GM18909 (cell line): ENCODE measurements at regions not wholly inside any gene's neighbourhood (a gene's known extent, or its start where the extent isn't known, plus 50 kb on each side); places are given as distances from the start of the nearest gene placed in this dataset.

ENCODE experiments used
- ATAC-seq: cut with Tn5 transposase; IDR thresholded peaks from one replicate; pipeline ENCODE4 v1.9.1; 2021; ENCODE audit warnings: mild to moderate bottlenecking; ENCODE audit not compliant: unreplicated experiment, poor library complexity

DNA sequence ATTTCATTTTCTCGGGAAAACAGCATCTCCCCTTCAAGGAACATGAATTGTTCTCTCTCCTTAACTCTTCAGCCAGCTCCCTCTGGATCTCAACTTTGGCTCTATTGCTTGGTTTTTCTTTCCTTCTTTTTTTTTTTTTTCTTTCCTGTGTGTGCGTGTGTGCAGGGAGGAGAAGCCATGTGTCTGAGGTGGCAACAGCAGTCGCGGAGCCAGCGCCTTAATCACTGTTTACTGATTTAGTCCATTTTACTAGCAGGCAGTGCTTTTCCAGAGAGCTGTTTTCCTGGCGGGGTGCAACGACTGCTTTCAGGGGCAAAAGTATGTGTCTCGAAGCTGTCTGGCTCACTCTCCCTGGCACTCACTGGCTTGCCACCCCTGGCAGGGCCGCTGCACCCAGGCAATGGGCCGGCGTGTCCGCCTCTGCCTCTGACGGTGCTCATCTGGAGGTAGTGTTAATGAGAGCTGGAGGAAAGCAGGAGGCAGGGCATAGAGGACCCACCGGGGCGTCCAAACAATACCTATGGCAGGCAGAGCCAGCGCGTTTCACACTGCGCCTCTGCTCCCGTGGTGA is 835.4 kb upstream of the NR2F2 start:
- no peak for ATAC-seq

DNA sequence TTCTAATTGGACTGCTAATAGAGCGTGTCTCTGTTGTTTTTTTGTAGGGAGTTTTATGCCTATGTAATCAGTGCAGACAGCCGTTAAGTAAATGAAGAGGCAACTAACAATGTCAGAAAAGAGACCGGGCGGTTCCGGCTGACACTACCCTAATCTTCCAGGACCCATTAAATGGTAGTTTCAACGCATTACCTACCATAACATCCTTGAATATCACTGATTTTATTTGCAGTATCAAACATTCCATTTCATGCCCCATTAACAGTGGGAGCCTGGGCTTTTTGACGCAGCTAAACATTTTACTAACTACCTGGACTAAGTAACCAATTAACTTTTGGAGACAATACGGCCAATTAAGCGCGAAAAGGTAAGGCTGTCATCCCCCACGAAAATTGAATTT is 832.9 kb upstream of the NR2F2 start:
- ATAC-seq = no peak

DNA sequence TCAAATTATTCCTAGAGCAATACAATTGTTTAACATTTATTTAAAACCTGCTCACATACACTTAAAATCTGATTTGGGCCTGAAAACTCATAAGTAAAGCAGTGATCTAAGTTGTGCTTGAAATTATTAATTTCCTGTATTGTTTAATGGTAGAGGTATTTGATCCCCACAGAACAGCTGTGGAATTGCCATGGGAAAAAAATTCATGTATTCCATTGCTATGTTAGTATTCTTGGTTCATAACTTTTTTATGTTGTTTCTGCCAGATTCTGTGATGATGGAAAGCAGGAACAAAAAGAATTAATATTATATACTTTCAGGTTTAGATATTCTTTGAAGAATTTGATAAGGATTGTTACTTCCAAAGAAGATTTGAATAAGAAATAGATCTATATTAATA is 831.5 kb upstream of the NR2F2 start:
- no peak for ATAC-seq

DNA sequence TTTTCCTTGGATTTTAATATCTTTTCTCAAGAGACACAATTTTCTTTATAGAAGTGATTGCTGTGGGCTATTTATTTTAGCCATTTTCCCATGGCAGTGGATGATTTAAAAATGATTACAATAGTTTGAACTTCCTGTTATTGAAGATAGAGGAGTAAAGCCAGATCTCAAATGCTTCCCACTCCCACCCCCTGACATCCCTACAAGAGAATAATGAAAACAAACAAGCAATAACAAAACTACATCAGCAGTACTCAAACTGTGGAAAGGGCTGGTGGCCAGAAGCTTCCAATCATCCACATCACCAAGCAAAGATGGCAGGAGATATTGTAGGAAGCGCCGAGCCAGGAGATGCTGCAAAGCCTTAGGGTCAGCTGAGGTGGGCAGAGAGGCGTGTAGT is 831.1 kb upstream of the NR2F2 start:
- no peak for ATAC-seq

DNA sequence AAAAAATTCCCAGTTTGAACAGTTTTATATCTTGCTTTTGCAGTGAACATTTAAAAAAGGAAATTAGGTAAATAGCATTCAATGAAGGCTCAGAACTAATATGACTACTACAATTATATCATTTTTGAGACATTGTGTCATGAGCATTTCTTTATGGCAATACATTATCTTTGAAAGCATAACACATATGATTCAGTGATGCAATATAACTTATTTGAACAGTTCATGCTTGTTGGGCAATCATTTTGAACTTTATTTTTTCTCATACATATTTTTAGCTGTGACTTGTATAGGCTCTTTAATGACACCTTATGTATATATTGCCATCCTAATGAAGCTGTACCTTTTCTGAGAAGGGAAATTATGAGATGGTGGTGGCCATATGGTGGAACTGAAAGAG is 828.6 kb upstream of the NR2F2 start:
- ATAC-seq = no peak

DNA sequence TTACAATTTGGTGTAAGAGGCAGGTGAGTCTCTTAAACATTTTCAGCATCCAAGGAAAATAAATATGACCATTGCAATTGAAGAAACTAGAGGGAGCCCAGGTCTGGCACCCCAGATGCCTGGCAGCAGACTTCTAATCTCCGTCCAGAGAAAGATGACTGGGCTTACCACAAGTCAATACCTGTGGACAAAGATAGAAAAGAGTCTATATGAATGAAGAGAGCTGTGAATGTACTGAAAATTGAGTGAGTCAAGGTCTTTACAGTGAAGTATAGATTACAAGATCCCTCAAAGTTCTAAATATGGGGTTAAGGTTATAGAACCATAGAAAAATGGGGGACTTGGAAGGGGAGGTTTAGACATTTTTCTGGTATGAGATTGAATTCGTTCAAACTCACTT is 827.4 kb upstream of the NR2F2 start:
- no peak for ATAC-seq

DNA sequence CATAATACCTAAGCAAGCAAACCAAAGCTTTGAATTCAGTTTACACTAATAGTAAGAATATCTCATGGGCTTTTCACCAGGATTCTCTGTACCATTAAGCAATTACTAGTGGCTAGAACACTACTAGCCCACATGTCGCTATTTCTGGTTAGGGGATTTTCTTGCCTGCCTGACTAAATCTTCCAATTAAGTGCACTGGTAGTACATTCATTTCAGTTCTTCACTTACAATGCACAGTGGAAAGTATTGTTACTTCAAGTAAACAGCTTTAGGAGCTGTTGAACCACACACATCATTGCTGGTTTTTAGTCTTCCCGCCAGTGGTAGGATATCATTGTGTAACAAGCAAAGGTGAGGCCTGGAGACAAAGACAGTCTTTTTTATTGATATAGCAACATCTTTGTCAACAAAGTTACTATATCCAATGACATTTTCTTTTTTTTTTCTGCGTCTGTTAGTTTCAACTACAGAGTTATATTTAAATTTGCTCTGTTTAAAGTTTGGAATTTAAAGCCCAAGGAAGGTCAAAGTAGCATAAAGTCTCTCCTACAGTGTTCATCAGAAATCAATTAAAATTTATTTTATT is 826.8 kb upstream of the NR2F2 start:
- ATAC-seq = no peak

DNA sequence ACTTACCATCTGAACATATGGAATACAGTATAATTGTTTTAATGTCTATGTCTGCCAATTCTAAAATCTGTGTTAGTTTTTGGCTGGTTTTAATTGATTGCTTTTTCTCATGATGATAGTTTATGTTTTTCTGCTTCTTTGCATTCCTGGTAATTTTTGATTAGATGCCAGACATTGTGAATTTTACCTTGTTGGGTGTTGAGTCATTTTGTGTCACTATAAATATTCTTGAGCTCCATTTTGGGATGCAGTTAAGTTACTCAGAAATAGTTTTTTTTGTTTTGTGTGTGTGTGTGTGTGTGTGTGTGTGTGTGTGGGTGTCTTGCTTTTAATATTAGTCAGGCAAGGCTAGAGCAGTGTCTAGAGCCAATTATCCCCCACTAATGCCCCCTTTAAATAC is 818.8 kb upstream of the NR2F2 start:
- ATAC-seq = no peak

DNA sequence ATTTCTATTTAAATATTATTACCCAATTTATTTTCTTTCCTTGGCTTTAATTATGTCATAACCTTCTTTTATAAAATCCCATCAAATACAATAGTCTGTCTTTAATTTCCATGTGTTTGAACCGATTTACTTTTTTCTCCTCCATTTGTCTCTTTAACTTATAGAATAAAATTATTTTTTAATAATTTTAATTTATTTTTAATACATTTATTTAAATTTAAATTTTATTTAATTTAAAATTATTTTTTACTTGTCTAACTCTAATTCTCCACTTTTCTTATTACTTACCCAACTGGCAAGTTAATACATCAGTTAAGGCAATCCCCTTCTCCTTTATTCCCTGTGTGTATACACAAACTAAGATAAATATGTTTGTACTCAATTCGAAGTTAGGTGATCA is 817.6 kb upstream of the NR2F2 start:
- no peak for ATAC-seq

DNA sequence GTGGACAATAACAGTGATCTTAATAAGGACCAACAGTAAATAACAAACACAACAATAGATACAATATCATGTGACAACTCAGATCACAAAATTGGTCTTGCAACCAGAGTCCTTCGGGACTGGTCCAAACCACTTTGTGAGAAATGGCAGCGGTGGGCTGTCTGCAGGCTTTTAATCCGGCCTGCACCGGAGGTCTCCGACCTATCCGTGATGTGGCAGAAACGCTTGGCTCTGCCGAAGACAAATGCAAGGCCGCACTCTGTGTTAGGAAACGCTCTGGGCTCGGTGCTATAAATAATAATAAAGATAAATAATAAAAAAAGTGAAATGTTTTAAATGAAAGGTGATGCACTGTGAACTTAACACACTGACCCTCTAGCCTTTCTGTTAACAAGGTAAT is 810.6 kb upstream of the NR2F2 start:
- ATAC-seq = no peak

DNA sequence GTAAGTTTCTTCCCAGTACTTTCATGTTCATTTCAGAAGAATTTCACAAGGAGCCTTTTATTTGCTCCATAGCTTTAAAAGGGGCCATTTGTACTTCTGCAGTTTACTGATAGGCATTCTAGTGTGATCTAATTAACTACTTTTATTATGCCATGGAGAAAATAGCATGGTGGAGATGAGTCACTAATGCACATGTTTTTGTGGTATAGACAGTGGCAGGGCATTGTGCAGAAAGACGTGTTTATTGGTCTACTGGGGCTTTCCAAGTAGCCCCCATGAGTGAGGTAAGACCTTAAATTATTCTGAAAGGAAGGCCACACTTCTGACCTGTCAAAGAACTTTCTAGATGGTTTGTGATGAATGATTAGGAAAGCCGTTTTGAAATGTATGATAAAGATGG is 810.0 kb upstream of the NR2F2 start:
- no peak for ATAC-seq

DNA sequence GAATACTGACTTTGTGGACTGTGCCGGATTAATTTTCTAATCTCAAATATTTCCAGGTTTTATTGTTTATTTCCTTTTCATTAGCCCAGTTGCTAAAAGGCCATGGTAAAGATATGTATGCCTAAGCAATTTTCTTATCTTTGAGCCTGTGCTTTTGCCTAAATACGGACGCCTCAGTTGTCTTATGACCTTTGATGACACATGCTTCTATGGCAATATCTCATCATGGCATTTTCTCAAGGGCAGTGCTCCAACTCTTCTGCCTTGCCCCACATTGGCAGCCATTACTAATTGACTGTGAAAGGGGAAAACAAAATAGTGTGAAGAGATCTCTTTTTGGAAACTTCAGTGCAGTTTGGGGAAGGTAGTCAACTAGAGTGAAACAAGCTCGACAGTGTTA is 809.6 kb upstream of the NR2F2 start:
- no peak for ATAC-seq

DNA sequence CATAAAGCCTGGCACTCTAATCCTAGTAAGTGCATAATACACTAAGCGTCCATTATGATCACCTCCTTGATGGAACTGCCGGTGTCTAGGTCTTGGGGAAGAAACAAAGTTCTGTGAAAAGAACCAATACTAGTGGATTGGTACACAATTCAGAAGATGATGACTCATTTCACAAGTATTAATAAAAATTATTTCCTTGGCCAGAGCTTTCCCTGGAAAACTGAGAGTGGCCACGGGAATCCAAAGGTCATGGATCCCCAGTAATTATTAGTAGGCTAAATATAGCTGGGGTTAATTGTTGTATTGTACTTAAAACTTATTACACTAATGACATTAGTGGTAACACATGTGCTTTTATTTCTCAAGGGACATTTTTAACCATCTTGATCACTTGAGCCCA is 808.0 kb upstream of the NR2F2 start:
- no peak for ATAC-seq

DNA sequence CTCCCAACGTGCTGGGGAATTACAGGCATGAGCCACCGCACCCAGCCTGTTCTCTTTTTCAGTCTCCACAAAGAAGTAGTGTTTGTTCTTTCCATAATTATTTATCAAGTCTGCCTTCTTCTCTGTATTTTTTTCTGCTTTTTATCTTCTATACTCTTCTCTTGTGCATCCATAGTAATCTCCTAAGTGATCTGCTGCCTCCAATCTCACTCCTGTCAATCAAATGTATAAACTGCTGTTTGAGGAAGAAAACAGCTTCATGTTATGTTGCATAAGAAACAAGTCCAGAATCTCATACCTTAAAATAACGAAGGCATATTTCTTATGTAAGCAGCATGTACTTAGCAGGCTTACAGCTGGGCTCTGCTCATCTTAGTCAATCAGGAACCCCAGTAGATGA is 801.6 kb upstream of the NR2F2 start:
- no peak for ATAC-seq

DNA sequence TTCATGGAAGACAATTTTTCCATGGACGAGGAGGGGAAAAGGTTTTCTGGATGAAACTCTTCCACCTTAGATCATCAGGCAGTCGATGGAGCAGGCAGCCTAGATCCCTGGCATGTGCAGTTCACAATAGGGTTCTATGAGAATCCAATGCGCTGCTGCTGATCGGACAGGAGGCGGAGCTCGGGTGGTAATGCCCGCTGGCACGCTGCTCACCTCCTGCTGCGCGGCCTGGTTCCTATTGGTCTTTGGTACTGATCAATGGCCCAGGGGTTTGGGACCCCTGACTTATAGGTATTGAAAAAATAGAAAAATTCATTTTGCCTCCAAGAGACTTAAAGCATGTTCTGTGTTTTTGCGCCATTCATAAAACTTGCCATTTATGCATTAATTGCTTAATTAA is 793.9 kb upstream of the NR2F2 start:
- no peak for ATAC-seq

DNA sequence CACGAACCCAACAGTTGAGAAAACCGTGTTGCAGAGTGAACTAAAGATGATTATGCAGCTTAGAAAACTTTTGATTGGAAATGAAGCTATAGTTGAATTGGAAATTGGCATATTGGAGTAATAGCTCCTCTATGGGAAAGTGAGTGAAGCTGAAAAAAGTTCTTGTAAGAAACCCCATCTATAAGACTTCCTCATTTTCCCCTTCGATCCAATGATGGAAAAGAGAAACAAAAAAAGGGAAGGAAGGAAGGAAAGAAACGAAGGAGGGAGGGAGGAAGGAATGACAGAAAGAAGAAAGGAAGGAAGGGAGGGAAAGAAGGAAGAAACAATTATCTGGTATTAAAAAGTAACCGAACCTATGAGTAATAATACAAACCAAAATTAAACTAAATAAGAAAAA is 791.8 kb upstream of the NR2F2 start:
- ATAC-seq = no peak

DNA sequence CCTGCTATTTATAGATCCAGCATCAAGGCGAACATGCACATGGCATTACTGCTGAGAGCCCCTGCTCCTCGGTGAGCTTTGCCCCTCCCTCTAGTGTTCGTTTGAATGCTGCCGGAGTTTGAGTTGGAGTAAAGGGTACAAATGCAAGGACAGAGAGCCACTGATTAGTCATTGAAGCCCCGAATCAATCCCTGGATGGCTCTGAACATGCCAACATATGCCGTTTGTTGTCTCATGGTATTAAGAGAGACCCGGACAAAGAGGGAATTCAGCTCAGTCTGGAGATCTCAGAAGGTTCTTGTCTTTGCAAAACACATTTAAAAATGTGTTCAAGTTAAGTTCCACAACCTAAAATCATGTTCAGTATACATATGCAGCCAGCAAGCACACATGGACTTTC is 789.2 kb upstream of the NR2F2 start:
- no peak for ATAC-seq

DNA sequence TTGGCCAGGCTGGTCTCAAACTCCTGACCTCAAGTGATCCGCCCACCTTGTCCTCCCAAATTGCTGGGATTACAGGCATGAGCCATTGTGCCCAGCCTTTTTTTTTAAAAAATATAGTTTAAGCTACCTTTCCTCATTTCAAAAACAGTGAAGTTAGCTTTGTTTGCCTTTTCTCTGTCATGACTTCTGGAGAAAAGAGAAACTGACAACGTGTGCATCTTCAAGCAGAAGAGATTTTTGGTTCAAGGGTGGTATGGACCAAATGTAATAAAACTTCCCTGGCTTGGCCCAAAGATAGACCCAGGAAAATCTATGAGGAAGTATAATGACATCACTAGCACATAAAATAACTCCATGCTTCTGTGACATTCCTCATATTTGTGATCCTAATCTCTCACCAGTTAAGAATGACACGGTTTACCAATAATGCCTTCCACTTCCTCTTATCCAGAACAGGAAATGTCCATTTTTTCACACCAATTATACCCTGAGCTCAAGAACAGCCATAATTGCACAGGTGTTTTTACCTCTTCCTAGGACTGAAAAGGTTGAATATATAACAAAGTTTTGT is 781.2 kb upstream of the NR2F2 start:
- ATAC-seq = no peak

DNA sequence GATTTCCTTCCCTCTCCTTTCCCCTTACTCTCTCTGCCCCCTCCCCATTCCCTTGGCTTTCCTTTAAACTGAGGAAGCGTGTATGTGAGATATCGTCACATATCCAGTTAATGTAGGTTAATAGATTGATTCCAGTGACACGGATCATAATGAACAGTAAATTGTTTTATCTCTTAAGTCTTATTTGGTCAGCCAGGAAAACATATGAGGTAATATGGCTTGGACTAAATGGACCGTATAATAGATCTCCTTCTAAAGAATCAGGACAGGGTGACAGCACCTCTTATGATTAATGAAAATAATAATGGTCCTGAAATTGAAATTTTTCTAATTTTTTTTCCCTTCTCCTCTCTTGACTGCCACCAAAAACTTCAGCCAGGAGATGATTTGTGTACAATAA is 779.8 kb upstream of the NR2F2 start:
- ATAC-seq = no peak

DNA sequence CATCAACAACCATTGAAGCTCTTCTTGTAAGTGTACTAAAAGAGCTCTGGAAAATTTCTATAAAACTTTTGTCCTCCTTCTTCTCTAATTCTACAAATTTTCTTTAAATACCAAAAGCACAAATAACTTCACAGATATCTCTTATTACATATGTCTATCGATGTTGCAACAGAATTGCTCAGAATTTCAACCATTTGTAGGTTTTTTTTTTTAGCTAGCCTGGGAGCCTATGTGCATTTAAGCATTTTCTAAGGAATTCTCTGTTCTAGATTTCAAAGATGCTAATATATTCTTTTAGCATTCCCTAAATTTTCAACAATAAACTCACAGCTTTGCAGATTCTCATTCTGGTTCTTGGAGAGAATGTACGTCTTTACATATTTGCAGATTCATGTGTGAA is 774.3 kb upstream of the NR2F2 start:
- no peak for ATAC-seq

DNA sequence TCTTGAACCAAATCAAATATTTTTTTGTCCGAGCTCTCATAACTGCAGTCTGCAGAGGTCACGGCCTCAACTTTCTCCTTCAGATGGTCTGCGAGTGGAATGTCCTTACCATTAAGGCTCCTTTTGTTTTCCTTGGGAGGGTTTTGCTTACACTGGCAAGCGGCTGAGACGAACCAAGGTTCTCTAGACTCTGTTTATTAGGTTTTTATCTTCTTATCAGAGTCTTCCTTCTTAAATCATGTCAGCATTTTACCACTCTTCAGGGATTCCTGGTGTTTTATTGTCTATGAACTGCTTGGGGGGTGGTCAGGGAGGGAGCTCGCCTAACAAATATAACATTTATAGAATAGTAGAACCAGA is 773.7 kb upstream of the NR2F2 start:
- no peak for ATAC-seq

DNA sequence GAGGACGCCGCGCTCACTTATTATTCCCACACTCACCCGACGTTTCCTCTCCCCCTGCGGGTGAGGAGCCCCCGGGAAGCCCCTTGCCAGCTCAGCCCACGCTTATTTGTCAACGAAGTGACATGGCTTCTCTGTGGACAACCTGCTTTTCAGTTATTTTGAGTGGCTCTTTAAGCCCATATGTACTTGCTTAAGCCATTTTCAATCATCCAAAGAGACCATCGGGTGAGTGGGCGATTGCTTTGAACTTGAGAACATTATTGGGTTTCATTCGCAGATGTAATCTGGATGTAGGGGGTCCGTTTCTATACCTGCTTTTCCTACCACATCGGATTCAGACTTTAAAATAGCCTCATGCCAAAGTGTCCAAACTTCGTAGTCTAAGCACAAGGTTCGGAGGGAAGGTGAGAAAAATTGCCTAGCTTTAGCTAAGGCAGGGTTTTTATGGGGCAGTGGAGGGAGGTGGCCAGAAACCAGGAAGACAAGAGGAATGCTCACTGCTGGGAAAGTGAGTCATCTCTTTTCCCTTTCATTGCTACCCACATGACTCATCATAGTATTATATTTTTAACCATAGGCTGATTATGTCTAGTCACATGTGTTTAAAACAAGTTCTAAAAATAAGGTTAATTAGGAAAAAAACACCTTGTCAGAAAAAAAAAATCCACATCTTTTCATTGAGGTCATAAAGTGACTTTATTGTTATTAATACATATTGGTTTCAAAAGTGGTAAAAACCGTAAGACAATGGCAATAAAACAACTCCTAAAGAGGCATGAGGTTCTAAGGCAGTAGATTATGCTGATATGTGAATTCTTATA is 773.1 kb upstream of the NR2F2 start:
- no peak for ATAC-seq
